ENCODE measurements at regions not wholly inside any gene's neighbourhood (a gene's known extent, or its start where the extent isn't known, plus 50 kb on each side); places are given as distances from the start of the nearest gene placed in this dataset.

- H3K27me3 ChIP-seq (ENCODE audit: control insufficient read depth, insufficient read depth, low read length): no peaks in the 10 kb centered on the region
- TF ChIP-seq CTCF (IDR thresholded peaks at IDR 0.05): no peak
- no peak overlapping the region for H3K4me3 ChIP-seq (ENCODE audit: low read length)
- H3K27ac ChIP-seq (ENCODE audit: low read length): no peak overlapping the region
- Mint-ChIP-seq H3K27me3 (ENCODE audit: low read depth in 2 of 2) (peaks cover 0 to 6% of the 10 kb centered on the region in 2 donors), H3K36me3 (no peaks in the 10 kb centered on the region), H3K4me1 (peaks cover 8 to 9% of the 10 kb centered on the region in 2 donors), H3K9me3 (no peaks in the 10 kb centered on the region), H3K27ac (no peak overlapping the region), H3K4me3 (no peak overlapping the region)
- no peaks in the 10 kb centered on the region for H3K4me1 ChIP-seq (ENCODE audit: control insufficient read depth, insufficient read depth, low read length)
- no CpG with 5 or more reads among the region's 1 CpG for WGBS (ENCODE audit: insufficient coverage)
- no peak for ATAC-seq
- H3K9me3 ChIP-seq (ENCODE audit: control insufficient read depth, insufficient read depth, low read length): no peaks in the 10 kb centered on the region
- intact Hi-C loops (cut with micrococcal nuclease): no loop called here
- DNase-seq: no peak
- H3K36me3 ChIP-seq (ENCODE audit: control insufficient read depth, insufficient read depth, low read length): no peaks in the 10 kb centered on the region
Observed at GRCh38 chr9:631596-631995, 209.9 kb upstream of the DMRT1 start.

GRCh38 chr9:633461-633860 is 208.0 kb upstream of the DMRT1 start:
- Histone ChIP-seq H3K4me3 (ENCODE audit: low read length) (no peak overlapping the region), H3K4me1 (ENCODE audit: control insufficient read depth, insufficient read depth, low read length) (no peaks in the 10 kb centered on the region), H3K9me3 (ENCODE audit: control insufficient read depth, insufficient read depth, low read length) (no peaks in the 10 kb centered on the region), H3K36me3 (ENCODE audit: control insufficient read depth, insufficient read depth, low read length) (no peaks in the 10 kb centered on the region), H3K27me3 (ENCODE audit: control insufficient read depth, insufficient read depth, low read length) (no peaks in the 10 kb centered on the region), H3K27ac (ENCODE audit: low read length) (no peak overlapping the region)
- no peaks in the 10 kb centered on the region for H3K36me3 Mint-ChIP-seq
- peaks cover 0 to 2% of the 10 kb centered on the region in 2 donors for H3K27me3 Mint-ChIP-seq (ENCODE audit: low read depth in 2 of 2)
- DNase-seq (no peak), ATAC-seq (no peak)
- peaks cover 14 to 18% of the 10 kb centered on the region in 2 donors for H3K4me1 Mint-ChIP-seq
- intact Hi-C loops (cut with micrococcal nuclease): no loop called here
- TF ChIP-seq CTCF (IDR thresholded peaks at IDR 0.05): no peak
- WGBS (ENCODE audit: insufficient coverage): 83% methylated on average over 1 of the region's 1 CpG
- no peak overlapping the region for H3K27ac Mint-ChIP-seq
- H3K4me3 Mint-ChIP-seq: no peak overlapping the region
- H3K9me3 Mint-ChIP-seq: no peaks in the 10 kb centered on the region

- TF ChIP-seq CTCF (IDR thresholded peaks at IDR 0.05): no peak
- Mint-ChIP-seq H3K27me3 (ENCODE audit: low read depth in 2 of 2) (no peaks in the 10 kb centered on the region), H3K36me3 (no peaks in the 10 kb centered on the region)
Observed at GRCh38 chr9:636931-637591, 204.4 kb upstream of the DMRT1 start.

GRCh38 chr9:638152-638551 is 203.3 kb upstream of the DMRT1 start:
- H3K4me3 ChIP-seq (ENCODE audit: low read length): no peak overlapping the region
- DNase-seq (no peak), ATAC-seq (peak; percentile 36 to 76 (median 74))
- Mint-ChIP-seq H3K4me3 (no peak overlapping the region), H3K27me3 (ENCODE audit: low read depth in 2 of 2) (no peaks in the 10 kb centered on the region), H3K4me1 (peaks cover 11 to 27% of the 10 kb centered on the region in 2 donors), H3K36me3 (no peaks in the 10 kb centered on the region), H3K9me3 (no peaks in the 10 kb centered on the region), H3K27ac (peak overlapping the region; percentile 12 to 21)
- H3K9me3 ChIP-seq (ENCODE audit: control insufficient read depth, insufficient read depth, low read length): no peaks in the 10 kb centered on the region
- no peaks in the 10 kb centered on the region for H3K27me3 ChIP-seq (ENCODE audit: control insufficient read depth, insufficient read depth, low read length)
- H3K27ac ChIP-seq (ENCODE audit: low read length): no peak overlapping the region
- no peaks in the 10 kb centered on the region for H3K36me3 ChIP-seq (ENCODE audit: control insufficient read depth, insufficient read depth, low read length)
- WGBS (ENCODE audit: insufficient coverage): 55% methylated on average over 3 of the region's 3 CpGs
- TF ChIP-seq CTCF (IDR thresholded peaks at IDR 0.05): no peak
- intact Hi-C loops (cut with micrococcal nuclease): no loop called here
- H3K4me1 ChIP-seq (ENCODE audit: control insufficient read depth, insufficient read depth, low read length): no peaks in the 10 kb centered on the region

More at GRCh38 chr9:636931-637591, 204.4 kb upstream of the DMRT1 start:
- intact Hi-C loops (cut with micrococcal nuclease): no loop called here
- H3K9me3 ChIP-seq (ENCODE audit: control insufficient read depth, insufficient read depth, low read length): no peaks in the 10 kb centered on the region
- no peak overlapping the region for H3K4me3 ChIP-seq (ENCODE audit: low read length)
- peaks cover 11 to 20% of the 10 kb centered on the region in 2 donors for H3K4me1 Mint-ChIP-seq
- no peak overlapping the region for H3K27ac ChIP-seq (ENCODE audit: low read length)
- ATAC-seq (no peak), DNase-seq (no peak)
- no peak overlapping the region for H3K27ac Mint-ChIP-seq
- 100% methylated on average over 1 of the region's 1 CpG for WGBS (ENCODE audit: insufficient coverage)
- H3K9me3 Mint-ChIP-seq: no peaks in the 10 kb centered on the region
- H3K4me1 ChIP-seq (ENCODE audit: control insufficient read depth, insufficient read depth, low read length): no peaks in the 10 kb centered on the region
- H3K36me3 ChIP-seq (ENCODE audit: control insufficient read depth, insufficient read depth, low read length): no peaks in the 10 kb centered on the region
- H3K4me3 Mint-ChIP-seq: no peak overlapping the region
- H3K27me3 ChIP-seq (ENCODE audit: control insufficient read depth, insufficient read depth, low read length): no peaks in the 10 kb centered on the region
